ENCODE measurements at regions not wholly inside any gene's neighbourhood (a gene's known extent, or its start where the extent isn't known, plus 50 kb on each side); places are given as distances from the start of the nearest gene placed in this dataset.

- TF ChIP-seq HDAC6 (IDR thresholded peaks at IDR 0.05; ENCODE audit: low read depth, low read length) (no peak), CTCF (IDR thresholded peaks at IDR 0.05; ENCODE audit: control extremely low read depth in 1 of 3, insufficient read depth in 1 of 3, low read depth in 1 of 3, low read length in 3 of 3) (no peak), RFX5 (IDR thresholded peaks at IDR 0.05; ENCODE audit: borderline replicate concordance, low read depth, low read length) (no peak), EZH2 (IDR thresholded peaks at IDR 0.05; ENCODE audit: low read depth, low read length, severe bottlenecking) (no peak), CBX8 (IDR thresholded peaks at IDR 0.05; ENCODE audit: borderline replicate concordance, low read depth, low read length) (no peak), POLR2A (IDR thresholded peaks at IDR 0.05; ENCODE audit: control extremely low read depth in 1 of 2, low read depth in 2 of 2, low read length in 2 of 2) (no peak), JUN (IDR thresholded peaks at IDR 0.05; ENCODE audit: low read depth, low read length) (no peak), USF2 (IDR thresholded peaks at IDR 0.05; ENCODE audit: low read length) (no peak), RAD21 (IDR thresholded peaks at IDR 0.05 in 1 of 2, conservative IDR thresholded peaks at IDR 0.05 in 1 of 2; ENCODE audit: low read depth in 2 of 2, low read length in 2 of 2) (no peak), CHD1 (IDR thresholded peaks at IDR 0.05; ENCODE audit: low read depth, low read length) (no peak), BCL11A (IDR thresholded peaks at IDR 0.05; ENCODE audit: low read depth in 2 of 2, low read length in 2 of 2) (no peak), CHD7 (IDR thresholded peaks at IDR 0.05; ENCODE audit: insufficient replicate concordance, low read length) (no peak), SIRT6 (IDR thresholded peaks at IDR 0.05; ENCODE audit: low read length) (no peak)
Observed at GRCh38 chr16:88301431-88301830, 81.3 kb upstream of the ZNF469 start.

All from H1 (cell line).